WTC11 (cell line): ENCODE measurements at regions not wholly inside any gene's neighbourhood (a gene's known extent, or its start where the extent isn't known, plus 50 kb on each side); places are given as distances from the start of the nearest gene placed in this dataset.
"Not testable (repeated sequence)": the region's sequence is repeated elsewhere in the genome, so short reads cannot be mapped to it uniquely, and the experiment has no call there.

Source experiments
- TF ChIP-seq, protein P1 (sequence below): sonication (generic); formaldehyde crosslinking; IDR thresholded peaks from 2 replicates; pipeline ENCODE4 v1.8.0; 2022; ENCODE audit warnings: missing genetic modification reagents
- TF ChIP-seq, protein P2 (sequence below): fragments of 200-600 bp; IDR thresholded peaks from 2 replicates; pipeline ENCODE4 v1.8.0; 2022; ENCODE audit warnings: antibody characterized with exemption
- TF ChIP-seq, protein P3 (sequence below): sonication (generic); formaldehyde crosslinking; conservative IDR thresholded peaks from 2 replicates; pipeline ENCODE4 v1.8.1; 2022; ENCODE audit warnings: mild to moderate bottlenecking, missing genetic modification reagents

DNA sequence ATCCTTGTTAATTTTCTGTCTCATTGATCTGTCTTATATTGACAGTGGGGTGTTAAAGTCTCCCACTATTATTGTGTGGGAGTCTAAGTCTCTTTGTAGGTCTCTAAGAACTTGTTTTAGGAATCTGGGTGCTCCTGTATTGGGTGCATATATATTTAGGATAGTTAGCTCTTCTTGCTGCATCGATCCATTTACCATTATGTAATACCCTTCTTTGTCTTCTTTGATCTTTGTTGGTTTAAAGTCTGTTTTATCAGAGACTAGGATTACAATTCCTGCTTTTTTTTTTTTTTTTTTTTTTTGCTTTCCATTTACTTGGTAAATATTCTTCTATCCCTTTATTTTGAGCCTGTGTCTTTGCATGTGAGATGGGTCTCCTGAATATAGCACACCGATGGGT, 176.6 kb upstream of the SRD5A2 start:
- TF ChIP-seq, protein P1, sequence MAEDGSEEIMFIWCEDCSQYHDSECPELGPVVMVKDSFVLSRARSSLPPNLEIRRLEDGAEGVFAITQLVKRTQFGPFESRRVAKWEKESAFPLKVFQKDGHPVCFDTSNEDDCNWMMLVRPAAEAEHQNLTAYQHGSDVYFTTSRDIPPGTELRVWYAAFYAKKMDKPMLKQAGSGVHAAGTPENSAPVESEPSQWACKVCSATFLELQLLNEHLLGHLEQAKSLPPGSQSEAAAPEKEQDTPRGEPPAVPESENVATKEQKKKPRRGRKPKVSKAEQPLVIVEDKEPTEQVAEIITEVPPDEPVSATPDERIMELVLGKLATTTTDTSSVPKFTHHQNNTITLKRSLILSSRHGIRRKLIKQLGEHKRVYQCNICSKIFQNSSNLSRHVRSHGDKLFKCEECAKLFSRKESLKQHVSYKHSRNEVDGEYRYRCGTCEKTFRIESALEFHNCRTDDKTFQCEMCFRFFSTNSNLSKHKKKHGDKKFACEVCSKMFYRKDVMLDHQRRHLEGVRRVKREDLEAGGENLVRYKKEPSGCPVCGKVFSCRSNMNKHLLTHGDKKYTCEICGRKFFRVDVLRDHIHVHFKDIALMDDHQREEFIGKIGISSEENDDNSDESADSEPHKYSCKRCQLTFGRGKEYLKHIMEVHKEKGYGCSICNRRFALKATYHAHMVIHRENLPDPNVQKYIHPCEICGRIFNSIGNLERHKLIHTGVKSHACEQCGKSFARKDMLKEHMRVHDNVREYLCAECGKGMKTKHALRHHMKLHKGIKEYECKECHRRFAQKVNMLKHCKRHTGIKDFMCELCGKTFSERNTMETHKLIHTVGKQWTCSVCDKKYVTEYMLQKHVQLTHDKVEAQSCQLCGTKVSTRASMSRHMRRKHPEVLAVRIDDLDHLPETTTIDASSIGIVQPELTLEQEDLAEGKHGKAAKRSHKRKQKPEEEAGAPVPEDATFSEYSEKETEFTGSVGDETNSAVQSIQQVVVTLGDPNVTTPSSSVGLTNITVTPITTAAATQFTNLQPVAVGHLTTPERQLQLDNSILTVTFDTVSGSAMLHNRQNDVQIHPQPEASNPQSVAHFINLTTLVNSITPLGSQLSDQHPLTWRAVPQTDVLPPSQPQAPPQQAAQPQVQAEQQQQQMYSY = not testable (repeated sequence)
- TF ChIP-seq, protein P2, sequence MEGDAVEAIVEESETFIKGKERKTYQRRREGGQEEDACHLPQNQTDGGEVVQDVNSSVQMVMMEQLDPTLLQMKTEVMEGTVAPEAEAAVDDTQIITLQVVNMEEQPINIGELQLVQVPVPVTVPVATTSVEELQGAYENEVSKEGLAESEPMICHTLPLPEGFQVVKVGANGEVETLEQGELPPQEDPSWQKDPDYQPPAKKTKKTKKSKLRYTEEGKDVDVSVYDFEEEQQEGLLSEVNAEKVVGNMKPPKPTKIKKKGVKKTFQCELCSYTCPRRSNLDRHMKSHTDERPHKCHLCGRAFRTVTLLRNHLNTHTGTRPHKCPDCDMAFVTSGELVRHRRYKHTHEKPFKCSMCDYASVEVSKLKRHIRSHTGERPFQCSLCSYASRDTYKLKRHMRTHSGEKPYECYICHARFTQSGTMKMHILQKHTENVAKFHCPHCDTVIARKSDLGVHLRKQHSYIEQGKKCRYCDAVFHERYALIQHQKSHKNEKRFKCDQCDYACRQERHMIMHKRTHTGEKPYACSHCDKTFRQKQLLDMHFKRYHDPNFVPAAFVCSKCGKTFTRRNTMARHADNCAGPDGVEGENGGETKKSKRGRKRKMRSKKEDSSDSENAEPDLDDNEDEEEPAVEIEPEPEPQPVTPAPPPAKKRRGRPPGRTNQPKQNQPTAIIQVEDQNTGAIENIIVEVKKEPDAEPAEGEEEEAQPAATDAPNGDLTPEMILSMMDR = not testable (repeated sequence)
- TF ChIP-seq, protein P3, sequence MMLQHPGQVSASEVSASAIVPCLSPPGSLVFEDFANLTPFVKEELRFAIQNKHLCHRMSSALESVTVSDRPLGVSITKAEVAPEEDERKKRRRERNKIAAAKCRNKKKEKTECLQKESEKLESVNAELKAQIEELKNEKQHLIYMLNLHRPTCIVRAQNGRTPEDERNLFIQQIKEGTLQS = not testable (repeated sequence)
